Esophagus squamous epithelium (tissue), 5 donors: ENCODE measurements at regions not wholly inside any gene's neighbourhood (a gene's known extent, or its start where the extent isn't known, plus 50 kb on each side); places are given as distances from the start of the nearest gene placed in this dataset.

Source experiments
- DNase-seq: peaks from one replicate; lab custom pipeline; 2025; lab: John Stamatoyannopoulos, UW
- H3K27ac ChIP-seq, 4 donors: fragments of 200-600 bp; sonication (generic); one replicate each; pipeline ENCODE4 v1.5.1; 2016 to 2019; ENCODE audit warnings: mild to moderate bottlenecking in 1 of 4
- H3K27me3 ChIP-seq, 4 donors: fragments of 200-600 bp; sonication (generic); 1 replicate in 3 of 4; 2 replicates in 1 of 4; pipeline versions ENCODE4 v1.5.1 to v1.6.0; 2017 to 2021; ENCODE audit warnings: antibody characterized with exemption in 1 of 4
- H3K36me3 ChIP-seq, 3 donors: fragments of 200-600 bp; sonication (generic); one replicate each; pipeline ENCODE4 v1.5.1; 2016 to 2019
- H3K4me1 ChIP-seq, 3 donors: fragments of 200-600 bp; sonication (generic); one replicate each; pipeline ENCODE4 v1.5.1; 2017 to 2019
- H3K4me3 ChIP-seq, 4 donors: fragments of 200-600 bp; sonication (generic); 1 replicate in 3 of 4; 2 replicates in 1 of 4; pipeline ENCODE4 v1.5.1; 2016 to 2019; ENCODE audit warnings: mild to moderate bottlenecking in 2 of 4, moderate library complexity in 1 of 4
- H3K9me3 ChIP-seq, 3 donors: fragments of 200-600 bp; sonication (generic); one replicate each; pipeline ENCODE4 v1.5.1; 2016 to 2019
- POLR2A ChIP-seq, 4 donors: fragments of 450-650 bp; IDR thresholded peaks; one replicate each; pipeline ENCODE4 v1.6.1; 2017; ENCODE audit warnings: antibody characterized with exemption in 4 of 4, mild to moderate bottlenecking in 4 of 4, moderate library complexity in 3 of 4
- WGBS, 2 donors: methylation state at CpG; one replicate each; pipeline ENCODE4 v1.1.5; 2018; 5-methylcytosine and 5-hydroxymethylcytosine counted together
- intact Hi-C: fragments of 100-400 bp; cut with DNase I; formaldehyde crosslinking; loops from one replicate; pipeline ENCODE4 v1.15.0; 2022
- TF ChIP-seq, protein P1 (sequence below), 6 experiments: fragments of 450-650 bp in 4 of 6; fragments of 200-600 bp in 2 of 6; sonication (generic) in 2 of 6; IDR thresholded peaks; one replicate each; pipeline ENCODE4 v1.5.1; 2016 to 2019; ENCODE audit warnings: antibody characterized with exemption in 6 of 6, mild to moderate bottlenecking in 4 of 6, moderate library complexity in 4 of 6
- donor health status: DM: yes; HTN: yes; CAD: no.

DNA sequence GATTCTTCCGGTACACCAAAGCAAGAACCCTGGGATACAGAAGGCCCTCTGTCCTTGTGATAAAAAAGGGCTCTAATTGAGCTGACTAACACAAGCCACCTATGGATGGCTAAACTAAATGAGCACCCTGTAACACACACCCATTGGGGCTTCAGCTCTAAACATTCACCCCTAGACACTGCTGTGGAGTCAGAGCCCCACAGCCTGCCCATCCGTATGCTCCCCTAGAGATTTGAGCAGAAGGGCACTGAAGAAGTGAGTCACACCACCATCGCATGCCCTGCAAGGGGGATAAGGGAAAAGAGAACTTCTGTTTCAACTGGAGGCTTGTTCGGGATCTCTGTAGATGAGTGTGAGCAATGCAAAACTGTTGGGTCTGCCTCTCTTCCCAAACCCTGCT is 545.2 kb downstream of the KCTD8 start:
- no peaks in the 10 kb centered on the region for H3K27me3 ChIP-seq

DNA sequence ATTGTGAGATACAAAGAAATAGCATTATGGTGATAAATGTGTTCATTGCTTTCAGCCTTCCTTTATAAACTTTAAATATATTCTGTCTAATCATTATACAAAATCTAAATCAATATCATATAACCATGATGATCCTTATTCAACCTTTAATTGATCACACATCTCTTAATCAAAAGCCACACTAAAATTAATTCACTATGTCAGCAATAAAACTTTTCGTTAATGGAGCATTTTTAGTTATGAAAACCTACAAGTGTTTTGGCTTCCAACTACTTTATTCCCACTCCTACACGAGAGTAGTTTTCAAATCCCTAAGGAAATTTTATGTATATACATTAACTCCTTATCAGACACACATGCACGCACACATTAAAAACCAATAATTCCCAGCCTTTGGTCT is 530.2 kb downstream of the KCTD8 start:
- Histone ChIP-seq H3K27me3 (no peaks in the 10 kb centered on the region), H3K27ac (no peak overlapping the region), H3K9me3 (peaks cover 0 to 15% (median 0%) of the 10 kb centered on the region in 3 donors), H3K4me3 (no peak overlapping the region), H3K4me1 (no peaks in the 10 kb centered on the region), H3K36me3 (no peaks in the 10 kb centered on the region)
- WGBS, 2 donors = 55 to 78% methylated on average over 3 of the region's 3 CpGs
- intact Hi-C loops = no loop called here
- no peak for DNase-seq
- TF ChIP-seq, protein P1, sequence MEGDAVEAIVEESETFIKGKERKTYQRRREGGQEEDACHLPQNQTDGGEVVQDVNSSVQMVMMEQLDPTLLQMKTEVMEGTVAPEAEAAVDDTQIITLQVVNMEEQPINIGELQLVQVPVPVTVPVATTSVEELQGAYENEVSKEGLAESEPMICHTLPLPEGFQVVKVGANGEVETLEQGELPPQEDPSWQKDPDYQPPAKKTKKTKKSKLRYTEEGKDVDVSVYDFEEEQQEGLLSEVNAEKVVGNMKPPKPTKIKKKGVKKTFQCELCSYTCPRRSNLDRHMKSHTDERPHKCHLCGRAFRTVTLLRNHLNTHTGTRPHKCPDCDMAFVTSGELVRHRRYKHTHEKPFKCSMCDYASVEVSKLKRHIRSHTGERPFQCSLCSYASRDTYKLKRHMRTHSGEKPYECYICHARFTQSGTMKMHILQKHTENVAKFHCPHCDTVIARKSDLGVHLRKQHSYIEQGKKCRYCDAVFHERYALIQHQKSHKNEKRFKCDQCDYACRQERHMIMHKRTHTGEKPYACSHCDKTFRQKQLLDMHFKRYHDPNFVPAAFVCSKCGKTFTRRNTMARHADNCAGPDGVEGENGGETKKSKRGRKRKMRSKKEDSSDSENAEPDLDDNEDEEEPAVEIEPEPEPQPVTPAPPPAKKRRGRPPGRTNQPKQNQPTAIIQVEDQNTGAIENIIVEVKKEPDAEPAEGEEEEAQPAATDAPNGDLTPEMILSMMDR (IDR thresholded peaks at IDR 0.05) = no peak
- no peak for TF ChIP-seq POLR2A (IDR thresholded peaks at IDR 0.05)

More for the DNA sequence above, 545.2 kb downstream of the KCTD8 start:
- TF ChIP-seq, protein P1 (IDR thresholded peaks at IDR 0.05) = no peak
- no peak for TF ChIP-seq POLR2A (IDR thresholded peaks at IDR 0.05)
- H3K36me3 ChIP-seq = no peaks in the 10 kb centered on the region
- H3K9me3 ChIP-seq = no peaks in the 10 kb centered on the region
- H3K27ac ChIP-seq = no peak overlapping the region
- 90 to 95% methylated on average over 3 to 4 of the region's 4 CpGs for WGBS, 2 donors
- no peak overlapping the region for H3K4me3 ChIP-seq
- DNase-seq = no peak
- no peaks in the 10 kb centered on the region for H3K4me1 ChIP-seq
- intact Hi-C loops = no loop called here

DNA sequence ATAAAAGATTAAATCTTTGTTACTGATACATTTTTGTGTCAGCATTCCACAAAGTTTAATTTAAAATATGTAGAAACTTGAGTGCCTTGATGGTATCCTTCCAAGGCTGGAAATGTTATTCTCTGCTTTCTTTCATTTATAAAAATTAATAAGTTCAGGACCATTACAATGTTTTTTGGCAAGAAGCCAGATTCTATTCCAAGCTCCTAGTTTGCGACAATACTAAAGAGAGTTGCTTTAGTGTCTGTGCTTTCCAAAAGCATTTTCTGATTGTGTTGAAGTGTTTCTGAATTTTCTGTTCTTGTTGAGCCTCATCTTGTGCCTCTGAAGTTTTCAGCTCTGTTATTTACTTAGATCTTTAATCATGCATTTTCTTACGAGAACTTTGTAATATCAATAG is 516.2 kb downstream of the KCTD8 start:
- Histone ChIP-seq H3K36me3 (no peaks in the 10 kb centered on the region), H3K9me3 (no peaks in the 10 kb centered on the region), H3K4me1 (no peaks in the 10 kb centered on the region), H3K27ac (no peak overlapping the region), H3K4me3 (no peak overlapping the region), H3K27me3 (no peaks in the 10 kb centered on the region)
- 51% methylated on average over 2 of the region's 2 CpGs for WGBS, 2 donors
- TF ChIP-seq, protein P1 (IDR thresholded peaks at IDR 0.05) = no peak
- no peak for TF ChIP-seq POLR2A (IDR thresholded peaks at IDR 0.05)
- intact Hi-C loops = no loop called here
- no peak for DNase-seq

DNA sequence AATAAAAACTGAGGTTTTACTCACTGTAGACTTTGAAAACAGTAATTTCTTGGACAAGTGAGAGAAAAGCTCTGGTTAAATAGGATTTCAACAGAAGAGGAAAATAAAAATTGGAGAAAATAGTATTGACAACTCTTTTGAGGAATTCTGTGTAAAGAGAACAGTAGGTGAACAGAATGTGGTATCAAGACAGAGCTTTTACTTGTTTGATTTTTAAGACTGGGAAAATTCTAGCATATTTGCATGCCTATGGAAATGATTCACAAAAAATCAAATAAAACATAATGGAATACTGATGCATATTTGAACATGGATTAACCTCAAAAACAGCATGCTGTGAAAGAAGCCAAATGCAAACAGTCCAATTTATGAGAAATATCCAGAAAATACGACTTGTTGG is 504.6 kb downstream of the KCTD8 start:
- H3K27ac ChIP-seq = no peak overlapping the region
- H3K4me3 ChIP-seq = no peak overlapping the region
- H3K4me1 ChIP-seq = no peaks in the 10 kb centered on the region
- H3K27me3 ChIP-seq = no peaks in the 10 kb centered on the region
- 26 to 29% methylated on average over 1 of the region's 1 CpG for WGBS, 2 donors
- TF ChIP-seq, protein P1 (IDR thresholded peaks at IDR 0.05) = no peak
- TF ChIP-seq POLR2A (IDR thresholded peaks at IDR 0.05) = no peak
- no peak for DNase-seq
- no peaks in the 10 kb centered on the region for H3K36me3 ChIP-seq
- peaks cover 0 to 6% (median 0%) of the 10 kb centered on the region in 3 donors for H3K9me3 ChIP-seq
- intact Hi-C loops = no loop called here

DNA sequence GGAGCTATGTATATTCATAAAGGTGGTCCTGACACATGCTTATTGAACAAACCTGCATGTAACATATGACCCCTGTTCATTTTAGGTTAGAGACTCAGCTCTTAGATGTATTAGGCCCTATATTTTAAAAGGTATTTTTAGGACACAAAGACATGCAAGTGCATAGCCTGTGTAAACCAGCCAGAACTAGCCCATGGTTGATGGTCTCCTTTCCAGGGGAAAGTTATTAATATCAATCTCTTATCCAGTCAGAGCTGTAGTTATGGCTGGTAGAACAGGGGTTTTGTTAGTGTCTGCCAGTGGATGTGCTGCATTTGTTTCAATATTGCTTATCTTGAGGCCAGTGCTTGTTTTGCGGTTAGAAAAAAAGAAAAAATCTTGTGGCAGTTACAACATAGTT is 488.6 kb downstream of the KCTD8 start:
- TF ChIP-seq, protein P1 (IDR thresholded peaks at IDR 0.05) = no peak
- no peaks in the 10 kb centered on the region for H3K36me3 ChIP-seq
- no peaks in the 10 kb centered on the region for H3K9me3 ChIP-seq
- no peaks in the 10 kb centered on the region for H3K27me3 ChIP-seq
- H3K4me1 ChIP-seq = no peaks in the 10 kb centered on the region
- no peak overlapping the region for H3K27ac ChIP-seq
- WGBS, 2 donors = 57 to 67% methylated on average over 1 of the region's 1 CpG
- intact Hi-C loops = no loop called here
- no peak for DNase-seq
- H3K4me3 ChIP-seq = no peak overlapping the region
